K562 (cell line): ENCODE measurements at regions not wholly inside any gene's neighbourhood (a gene's known extent, or its start where the extent isn't known, plus 50 kb on each side); places are given as distances from the start of the nearest gene placed in this dataset.

Experiments used
- ARNT ChIP-seq, 2 experiments: fragments of 450-650 bp; IDR thresholded peaks; 2 replicates each; pipeline ENCODE4 v1.6.1; 2016; ENCODE audit warnings: mild to moderate bottlenecking in 1 of 2
- LCOR ChIP-seq: sonication (generic); formaldehyde crosslinking; IDR thresholded peaks from 2 replicates; pipeline ENCODE4 v1.8.0; 2022; ENCODE audit warnings: mild to moderate bottlenecking, missing genetic modification reagents
- MYNN ChIP-seq, 2 experiments: sonication (generic); formaldehyde crosslinking in 1 of 2; IDR thresholded peaks; 2 replicates each; pipeline versions ENCODE4 v1.5.0 to v1.6.1; 2016 to 2020; ENCODE audit warnings: antibody characterized with exemption in 1 of 2, missing genetic modification reagents in 1 of 2
- SIRT6 ChIP-seq: IDR thresholded peaks from one replicate; pipeline ENCODE4 v1.6.1; 2012; ENCODE audit warnings: low read depth, mild to moderate bottlenecking, control low read depth, inconsistent platforms, low read length, moderate library complexity
- SP1 ChIP-seq: sonication (generic); formaldehyde crosslinking; IDR thresholded peaks from 2 replicates; pipeline ENCODE4 v1.8.1; 2022; ENCODE audit warnings: mild to moderate bottlenecking, missing genetic modification reagents
- TEAD2 ChIP-seq: fragments of 450-650 bp; IDR thresholded peaks from 2 replicates; pipeline ENCODE4 v1.6.1; 2016; ENCODE audit warnings: missing genetic modification characterization, control low read depth, missing compliant biosample characterization
- U2AF1 ChIP-seq: fragments of 200-400 bp; formaldehyde crosslinking; optimal IDR thresholded peaks from 2 replicates; pipeline ENCODE3; 2017; ENCODE audit warnings: mild to moderate bottlenecking, low read depth, low read length, moderate library complexity
- WHSC1 ChIP-seq: IDR thresholded peaks from one replicate; pipeline ENCODE4 v1.6.1; 2012; ENCODE audit warnings: low read length, control low read depth, inconsistent platforms
- ZNF311 ChIP-seq: fragments of 250-450 bp; sonication (Bioruptor Pico); IDR thresholded peaks from 2 replicates; pipeline ENCODE4 v1.4.0; 2020; ENCODE audit warnings: mild to moderate bottlenecking, moderate library complexity
- ZNF584 ChIP-seq: fragments of 200-800 bp; sonication (Bioruptor generic); IDR thresholded peaks from 2 replicates; pipeline ENCODE4 v1.6.1; 2016; ENCODE audit warnings: low read depth, mild to moderate bottlenecking, missing genetic modification characterization, missing compliant biosample characterization
- ZNF77 ChIP-seq: fragments of 250-450 bp; sonication (Bioruptor Pico); IDR thresholded peaks from 2 replicates; pipeline ENCODE4 v1.5.0; 2020
- TF ChIP-seq, protein P1 (sequence below): fragments of 450-650 bp; IDR thresholded peaks from 2 replicates; pipeline ENCODE4 v1.6.1; 2016; ENCODE audit warnings: mild to moderate bottlenecking
- TF ChIP-seq, protein P2 (sequence below): fragments of 250-450 bp; sonication (Bioruptor Pico); IDR thresholded peaks from 2 replicates; pipeline ENCODE4 v1.5.0; 2020; ENCODE audit warnings: mild to moderate bottlenecking
- TF ChIP-seq, protein P3 (sequence below): sonication (generic); formaldehyde crosslinking; IDR thresholded peaks from 2 replicates; pipeline ENCODE4 v1.8.0; 2022; ENCODE audit warnings: missing genetic modification reagents, mild to moderate bottlenecking, borderline replicate concordance
- TF ChIP-seq, protein P4 (sequence below): conservative IDR thresholded peaks from 2 replicates; pipeline ENCODE4 v1.6.1; 2011; ENCODE audit warnings: low read depth, mild to moderate bottlenecking, low read length; ENCODE audit not compliant: control insufficient read depth
- TF ChIP-seq, protein P5 (sequence below): fragments of 450-650 bp; IDR thresholded peaks from 2 replicates; pipeline ENCODE4 v1.6.1; 2014; ENCODE audit warnings: low read depth, mild to moderate bottlenecking, moderate library complexity, borderline replicate concordance

DNA sequence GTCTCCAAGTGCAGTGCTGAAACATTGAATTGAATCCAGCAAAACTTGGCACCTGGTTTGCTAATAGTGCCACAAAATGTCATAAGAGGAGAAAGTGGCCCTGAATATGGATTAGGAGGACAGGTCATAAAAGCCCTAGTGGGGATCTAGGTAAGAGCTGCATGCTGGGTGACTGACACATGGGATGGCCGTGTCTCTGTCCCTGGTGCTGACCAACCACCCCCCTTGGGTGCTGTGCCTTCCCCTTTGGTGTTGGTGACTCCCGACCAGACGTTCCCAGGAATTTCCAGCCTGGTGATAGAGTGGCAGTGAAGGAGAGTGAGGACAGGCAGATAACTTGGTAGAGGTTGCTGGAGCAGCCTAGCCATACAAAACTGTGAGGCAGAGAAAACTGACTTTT, 142.8 kb downstream of the VRK1 start (continued):
- TF ChIP-seq, protein P1, sequence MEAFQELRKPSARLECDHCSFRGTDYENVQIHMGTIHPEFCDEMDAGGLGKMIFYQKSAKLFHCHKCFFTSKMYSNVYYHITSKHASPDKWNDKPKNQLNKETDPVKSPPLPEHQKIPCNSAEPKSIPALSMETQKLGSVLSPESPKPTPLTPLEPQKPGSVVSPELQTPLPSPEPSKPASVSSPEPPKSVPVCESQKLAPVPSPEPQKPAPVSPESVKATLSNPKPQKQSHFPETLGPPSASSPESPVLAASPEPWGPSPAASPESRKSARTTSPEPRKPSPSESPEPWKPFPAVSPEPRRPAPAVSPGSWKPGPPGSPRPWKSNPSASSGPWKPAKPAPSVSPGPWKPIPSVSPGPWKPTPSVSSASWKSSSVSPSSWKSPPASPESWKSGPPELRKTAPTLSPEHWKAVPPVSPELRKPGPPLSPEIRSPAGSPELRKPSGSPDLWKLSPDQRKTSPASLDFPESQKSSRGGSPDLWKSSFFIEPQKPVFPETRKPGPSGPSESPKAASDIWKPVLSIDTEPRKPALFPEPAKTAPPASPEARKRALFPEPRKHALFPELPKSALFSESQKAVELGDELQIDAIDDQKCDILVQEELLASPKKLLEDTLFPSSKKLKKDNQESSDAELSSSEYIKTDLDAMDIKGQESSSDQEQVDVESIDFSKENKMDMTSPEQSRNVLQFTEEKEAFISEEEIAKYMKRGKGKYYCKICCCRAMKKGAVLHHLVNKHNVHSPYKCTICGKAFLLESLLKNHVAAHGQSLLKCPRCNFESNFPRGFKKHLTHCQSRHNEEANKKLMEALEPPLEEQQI = 0 out of 2 replicates have a peak, but pooled peaks have one; percentile 20
- TF ChIP-seq LCOR (CRISPR knock-in tag) (no peak), TEAD2 (tag) (no peak), WHSC1 (no peak), U2AF1 (no peak), MYNN (IDR thresholded peaks at IDR 0.05) (no peak), MYNN (CRISPR knock-in tag; IDR thresholded peaks at IDR 0.05) (no peak), ARNT (IDR thresholded peaks at IDR 0.05) (no peak), SIRT6 (no peak), ZNF311 (CRISPR knock-in tag) (no peak), ZNF77 (CRISPR knock-in tag) (no peak), ZNF584 (CRISPR knock-in tag) (no peak), SP1 (CRISPR knock-in tag) (no peak)
- TF ChIP-seq, protein P2, sequence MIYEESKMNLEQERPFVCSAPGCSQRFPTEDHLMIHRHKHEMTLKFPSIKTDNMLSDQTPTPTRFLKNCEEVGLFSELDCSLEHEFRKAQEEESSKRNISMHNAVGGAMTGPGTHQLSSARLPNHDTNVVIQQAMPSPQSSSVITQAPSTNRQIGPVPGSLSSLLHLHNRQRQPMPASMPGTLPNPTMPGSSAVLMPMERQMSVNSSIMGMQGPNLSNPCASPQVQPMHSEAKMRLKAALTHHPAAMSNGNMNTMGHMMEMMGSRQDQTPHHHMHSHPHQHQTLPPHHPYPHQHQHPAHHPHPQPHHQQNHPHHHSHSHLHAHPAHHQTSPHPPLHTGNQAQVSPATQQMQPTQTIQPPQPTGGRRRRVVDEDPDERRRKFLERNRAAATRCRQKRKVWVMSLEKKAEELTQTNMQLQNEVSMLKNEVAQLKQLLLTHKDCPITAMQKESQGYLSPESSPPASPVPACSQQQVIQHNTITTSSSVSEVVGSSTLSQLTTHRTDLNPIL (CRISPR knock-in tag) = no peak
- TF ChIP-seq, protein P3, sequence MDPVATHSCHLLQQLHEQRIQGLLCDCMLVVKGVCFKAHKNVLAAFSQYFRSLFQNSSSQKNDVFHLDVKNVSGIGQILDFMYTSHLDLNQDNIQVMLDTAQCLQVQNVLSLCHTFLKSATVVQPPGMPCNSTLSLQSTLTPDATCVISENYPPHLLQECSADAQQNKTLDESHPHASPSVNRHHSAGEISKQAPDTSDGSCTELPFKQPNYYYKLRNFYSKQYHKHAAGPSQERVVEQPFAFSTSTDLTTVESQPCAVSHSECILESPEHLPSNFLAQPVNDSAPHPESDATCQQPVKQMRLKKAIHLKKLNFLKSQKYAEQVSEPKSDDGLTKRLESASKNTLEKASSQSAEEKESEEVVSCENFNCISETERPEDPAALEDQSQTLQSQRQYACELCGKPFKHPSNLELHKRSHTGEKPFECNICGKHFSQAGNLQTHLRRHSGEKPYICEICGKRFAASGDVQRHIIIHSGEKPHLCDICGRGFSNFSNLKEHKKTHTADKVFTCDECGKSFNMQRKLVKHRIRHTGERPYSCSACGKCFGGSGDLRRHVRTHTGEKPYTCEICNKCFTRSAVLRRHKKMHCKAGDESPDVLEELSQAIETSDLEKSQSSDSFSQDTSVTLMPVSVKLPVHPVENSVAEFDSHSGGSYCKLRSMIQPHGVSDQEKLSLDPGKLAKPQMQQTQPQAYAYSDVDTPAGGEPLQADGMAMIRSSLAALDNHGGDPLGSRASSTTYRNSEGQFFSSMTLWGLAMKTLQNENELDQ (CRISPR knock-in tag) = no peak
- TF ChIP-seq, protein P4, sequence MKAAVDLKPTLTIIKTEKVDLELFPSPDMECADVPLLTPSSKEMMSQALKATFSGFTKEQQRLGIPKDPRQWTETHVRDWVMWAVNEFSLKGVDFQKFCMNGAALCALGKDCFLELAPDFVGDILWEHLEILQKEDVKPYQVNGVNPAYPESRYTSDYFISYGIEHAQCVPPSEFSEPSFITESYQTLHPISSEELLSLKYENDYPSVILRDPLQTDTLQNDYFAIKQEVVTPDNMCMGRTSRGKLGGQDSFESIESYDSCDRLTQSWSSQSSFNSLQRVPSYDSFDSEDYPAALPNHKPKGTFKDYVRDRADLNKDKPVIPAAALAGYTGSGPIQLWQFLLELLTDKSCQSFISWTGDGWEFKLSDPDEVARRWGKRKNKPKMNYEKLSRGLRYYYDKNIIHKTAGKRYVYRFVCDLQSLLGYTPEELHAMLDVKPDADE = 0 out of 2 replicates have a peak, but pooled peaks have one; percentile 15
- TF ChIP-seq, protein P5, sequence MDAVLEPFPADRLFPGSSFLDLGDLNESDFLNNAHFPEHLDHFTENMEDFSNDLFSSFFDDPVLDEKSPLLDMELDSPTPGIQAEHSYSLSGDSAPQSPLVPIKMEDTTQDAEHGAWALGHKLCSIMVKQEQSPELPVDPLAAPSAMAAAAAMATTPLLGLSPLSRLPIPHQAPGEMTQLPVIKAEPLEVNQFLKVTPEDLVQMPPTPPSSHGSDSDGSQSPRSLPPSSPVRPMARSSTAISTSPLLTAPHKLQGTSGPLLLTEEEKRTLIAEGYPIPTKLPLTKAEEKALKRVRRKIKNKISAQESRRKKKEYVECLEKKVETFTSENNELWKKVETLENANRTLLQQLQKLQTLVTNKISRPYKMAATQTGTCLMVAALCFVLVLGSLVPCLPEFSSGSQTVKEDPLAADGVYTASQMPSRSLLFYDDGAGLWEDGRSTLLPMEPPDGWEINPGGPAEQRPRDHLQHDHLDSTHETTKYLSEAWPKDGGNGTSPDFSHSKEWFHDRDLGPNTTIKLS = no peak
